Upper lobe of right lung (tissue), 1 donor: ENCODE measurements at regions not wholly inside any gene's neighbourhood (a gene's known extent, or its start where the extent isn't known, plus 50 kb on each side); places are given as distances from the start of the nearest gene placed in this dataset.
A peak's percentile ranks its signal among the peaks of the same experiment; 100 is the strongest.

Experiments used
- ATAC-seq: fragments of 200-7000 bp; cut with Tn5 transposase; one replicate; pipeline ENCODE4 v1.9.1; 2020; ENCODE audit warnings: mild to moderate bottlenecking, moderate library complexity
- DNase-seq: peaks from one replicate; pipeline ENCODE4 v3.0.0-alpha.2; 2020
- H3K27ac ChIP-seq: fragments of 200-600 bp; one replicate; pipeline ENCODE4 v1.8.0; 2022
- H3K27me3 ChIP-seq: fragments of 200-600 bp; one replicate; pipeline ENCODE4 v1.8.0; 2022; ENCODE audit warnings: mild to moderate bottlenecking
- H3K36me3 ChIP-seq: fragments of 200-600 bp; one replicate; pipeline ENCODE4 v1.8.0; 2022
- H3K4me1 ChIP-seq: fragments of 200-600 bp; one replicate; pipeline ENCODE4 v1.8.0; 2022
- H3K4me3 ChIP-seq: fragments of 200-600 bp; one replicate; pipeline ENCODE4 v1.8.0; 2022; ENCODE audit warnings: mild to moderate bottlenecking
- H3K9me3 ChIP-seq: fragments of 200-600 bp; one replicate; pipeline ENCODE4 v1.8.0; 2022
- intact Hi-C: fragments of 100-400 bp; cut with DNase I; formaldehyde crosslinking; loops from one replicate; pipeline ENCODE4 v1.11.0; 2022
- TF ChIP-seq, protein P1 (sequence below): fragments of 200-600 bp; IDR thresholded peaks from one replicate; pipeline ENCODE4 v1.8.0; 2022; ENCODE audit warnings: antibody characterized with exemption
- donor health status: DM: no; HTN: yes; CAD: no; lungs with severe emphysema.

DNA sequence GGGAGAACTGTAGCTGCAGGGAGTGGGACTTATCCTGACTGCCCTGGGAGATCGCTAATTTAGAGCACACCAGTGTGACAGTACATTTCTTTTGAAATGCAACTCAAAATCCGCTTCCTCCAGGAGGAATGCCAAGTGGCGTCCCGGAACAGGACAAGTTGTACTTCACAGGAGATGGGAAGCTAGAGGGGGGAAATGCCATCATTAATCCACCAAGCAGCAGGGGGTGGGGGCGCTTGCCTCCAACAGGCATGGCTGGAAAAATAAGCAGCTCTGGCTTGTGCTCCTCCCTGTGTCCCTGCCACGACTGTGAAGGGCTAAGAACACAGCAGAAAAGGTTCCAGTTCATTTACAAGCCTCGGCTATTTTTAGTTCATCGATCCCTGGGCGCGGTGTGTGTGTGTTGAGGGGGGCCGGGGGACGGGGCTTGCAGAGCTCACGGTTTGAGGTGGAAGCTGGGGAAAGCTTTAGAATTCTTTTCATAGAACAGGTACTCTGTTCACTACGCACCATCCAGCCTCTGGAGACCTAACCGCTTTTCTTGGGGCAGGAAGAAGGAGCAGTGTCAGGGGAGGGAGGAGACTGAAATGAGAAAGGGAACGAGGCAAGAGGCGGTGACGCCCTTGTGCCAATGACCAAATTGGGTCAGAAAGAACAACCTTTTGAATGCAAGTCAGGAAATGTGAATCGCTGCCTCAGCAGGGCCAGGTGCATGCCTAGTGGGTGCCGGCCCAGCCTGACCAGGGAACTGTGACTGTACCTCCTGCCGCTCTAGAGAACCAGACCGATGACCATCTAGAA lies 51.8 kb upstream of the DGKG start:
- Histone ChIP-seq H3K4me3 (peak overlapping the region; percentile 41), H3K27me3 (peaks cover 6% of the 10 kb centered on the region), H3K4me1 (peaks cover 20% of the 10 kb centered on the region), H3K36me3 (no peaks in the 10 kb centered on the region), H3K9me3 (no peaks in the 10 kb centered on the region), H3K27ac (peak overlapping the region; percentile 55)
- TF ChIP-seq, protein P1, sequence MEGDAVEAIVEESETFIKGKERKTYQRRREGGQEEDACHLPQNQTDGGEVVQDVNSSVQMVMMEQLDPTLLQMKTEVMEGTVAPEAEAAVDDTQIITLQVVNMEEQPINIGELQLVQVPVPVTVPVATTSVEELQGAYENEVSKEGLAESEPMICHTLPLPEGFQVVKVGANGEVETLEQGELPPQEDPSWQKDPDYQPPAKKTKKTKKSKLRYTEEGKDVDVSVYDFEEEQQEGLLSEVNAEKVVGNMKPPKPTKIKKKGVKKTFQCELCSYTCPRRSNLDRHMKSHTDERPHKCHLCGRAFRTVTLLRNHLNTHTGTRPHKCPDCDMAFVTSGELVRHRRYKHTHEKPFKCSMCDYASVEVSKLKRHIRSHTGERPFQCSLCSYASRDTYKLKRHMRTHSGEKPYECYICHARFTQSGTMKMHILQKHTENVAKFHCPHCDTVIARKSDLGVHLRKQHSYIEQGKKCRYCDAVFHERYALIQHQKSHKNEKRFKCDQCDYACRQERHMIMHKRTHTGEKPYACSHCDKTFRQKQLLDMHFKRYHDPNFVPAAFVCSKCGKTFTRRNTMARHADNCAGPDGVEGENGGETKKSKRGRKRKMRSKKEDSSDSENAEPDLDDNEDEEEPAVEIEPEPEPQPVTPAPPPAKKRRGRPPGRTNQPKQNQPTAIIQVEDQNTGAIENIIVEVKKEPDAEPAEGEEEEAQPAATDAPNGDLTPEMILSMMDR = no peak
- intact Hi-C loops = no loop called here
- DNase-seq = peak; percentile 66
- ATAC-seq = peak; percentile 69

DNA sequence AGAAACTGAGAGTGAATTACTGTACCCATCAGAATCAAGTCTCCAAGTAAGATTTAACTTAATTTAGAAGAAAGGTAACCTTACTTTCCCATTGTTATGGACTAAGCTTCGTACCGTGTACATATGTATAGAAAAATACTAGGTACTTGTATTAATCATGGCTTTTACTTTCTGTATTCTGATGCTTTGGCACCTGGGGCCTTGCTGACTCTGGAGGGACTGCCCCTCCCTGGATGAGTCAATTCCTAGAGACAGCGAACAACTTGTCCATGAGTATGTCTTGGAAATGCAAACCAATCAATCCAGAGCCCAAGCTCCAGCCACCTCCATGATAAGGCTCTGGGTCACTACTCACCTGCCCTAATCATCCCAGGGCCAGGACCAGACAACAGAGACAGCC lies 50.0 kb upstream of the DGKG start:
- H3K4me1 ChIP-seq = peaks cover 20% of the 10 kb centered on the region
- intact Hi-C loops = no loop called here
- H3K9me3 ChIP-seq = no peaks in the 10 kb centered on the region
- TF ChIP-seq, protein P1 = no peak
- H3K36me3 ChIP-seq = no peaks in the 10 kb centered on the region
- H3K27ac ChIP-seq = no peak overlapping the region
- DNase-seq (no peak), ATAC-seq (no peak)
- no peaks in the 10 kb centered on the region for H3K27me3 ChIP-seq
- no peak overlapping the region for H3K4me3 ChIP-seq
